Keratinocyte (primary cell): ENCODE measurements at regions not wholly inside any gene's neighbourhood (a gene's known extent, or its start where the extent isn't known, plus 50 kb on each side); places are given as distances from the start of the nearest gene placed in this dataset.

Experiments used
- CTCF ChIP-seq, 3 experiments: IDR thresholded peaks in 1 of 3; conservative IDR thresholded peaks in 1 of 3; optimal IDR thresholded peaks in 1 of 3; 2 replicates in 2 of 3; 3 replicates in 1 of 3; pipeline versions ENCODE3 to v1.5.1; 2011; ENCODE audit warnings: low read length in 3 of 3, mild to moderate bottlenecking in 3 of 3, moderate library complexity in 2 of 3, control low read depth in 1 of 3, inconsistent platforms in 1 of 3; ENCODE audit not compliant: insufficient read depth in 2 of 3; ENCODE audit errors: extremely low read depth in 1 of 3
- EZH2 ChIP-seq: IDR thresholded peaks from one replicate; pipeline ENCODE4 v1.6.1; 2012; ENCODE audit warnings: inconsistent platforms, mild to moderate bottlenecking, low read length, moderate library complexity

- TF ChIP-seq CTCF (optimal IDR thresholded peaks at IDR 0.05 in 1 of 3, IDR thresholded peaks at IDR 0.05 in 1 of 3, conservative IDR thresholded peaks at IDR 0.05 in 1 of 3; ENCODE audit: extremely low read depth in 1 of 3, insufficient read depth in 2 of 3, low read length in 3 of 3) (no peak), EZH2 (no peak)
Observed at GRCh38 chr10:128265596-128265995, 139.4 kb upstream of the MKI67 start.
